ENCODE measurements at regions not wholly inside any gene's neighbourhood (a gene's known extent, or its start where the extent isn't known, plus 50 kb on each side); places are given as distances from the start of the nearest gene placed in this dataset.

- no peaks in the 10 kb centered on the region for H3K27me3 ChIP-seq
- no peaks in the 10 kb centered on the region for H3K36me3 ChIP-seq
- no peak overlapping the region for H3K27ac ChIP-seq
- no peaks in the 10 kb centered on the region for H3K4me1 ChIP-seq
- DNase-seq (ENCODE audit: low spot score in 2 of 2), result no peak
- no peak overlapping the region for H3K4me3 ChIP-seq
- intact Hi-C loops (cut with DNase I; ENCODE audit: low total_unique reads), result no loop called here
- H3K9me3 ChIP-seq, result no peaks in the 10 kb centered on the region
- TF ChIP-seq, protein P1, sequence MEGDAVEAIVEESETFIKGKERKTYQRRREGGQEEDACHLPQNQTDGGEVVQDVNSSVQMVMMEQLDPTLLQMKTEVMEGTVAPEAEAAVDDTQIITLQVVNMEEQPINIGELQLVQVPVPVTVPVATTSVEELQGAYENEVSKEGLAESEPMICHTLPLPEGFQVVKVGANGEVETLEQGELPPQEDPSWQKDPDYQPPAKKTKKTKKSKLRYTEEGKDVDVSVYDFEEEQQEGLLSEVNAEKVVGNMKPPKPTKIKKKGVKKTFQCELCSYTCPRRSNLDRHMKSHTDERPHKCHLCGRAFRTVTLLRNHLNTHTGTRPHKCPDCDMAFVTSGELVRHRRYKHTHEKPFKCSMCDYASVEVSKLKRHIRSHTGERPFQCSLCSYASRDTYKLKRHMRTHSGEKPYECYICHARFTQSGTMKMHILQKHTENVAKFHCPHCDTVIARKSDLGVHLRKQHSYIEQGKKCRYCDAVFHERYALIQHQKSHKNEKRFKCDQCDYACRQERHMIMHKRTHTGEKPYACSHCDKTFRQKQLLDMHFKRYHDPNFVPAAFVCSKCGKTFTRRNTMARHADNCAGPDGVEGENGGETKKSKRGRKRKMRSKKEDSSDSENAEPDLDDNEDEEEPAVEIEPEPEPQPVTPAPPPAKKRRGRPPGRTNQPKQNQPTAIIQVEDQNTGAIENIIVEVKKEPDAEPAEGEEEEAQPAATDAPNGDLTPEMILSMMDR (IDR thresholded peaks at IDR 0.05), result no peak
- TF ChIP-seq POLR2A (IDR thresholded peaks at IDR 0.05) (no peak), POLR2AphosphoS5 (IDR thresholded peaks at IDR 0.05) (no peak)
Measured at GRCh38 chr2:61715506-61715905, 138.4 kb downstream of the FAM161A start.

DNA sequence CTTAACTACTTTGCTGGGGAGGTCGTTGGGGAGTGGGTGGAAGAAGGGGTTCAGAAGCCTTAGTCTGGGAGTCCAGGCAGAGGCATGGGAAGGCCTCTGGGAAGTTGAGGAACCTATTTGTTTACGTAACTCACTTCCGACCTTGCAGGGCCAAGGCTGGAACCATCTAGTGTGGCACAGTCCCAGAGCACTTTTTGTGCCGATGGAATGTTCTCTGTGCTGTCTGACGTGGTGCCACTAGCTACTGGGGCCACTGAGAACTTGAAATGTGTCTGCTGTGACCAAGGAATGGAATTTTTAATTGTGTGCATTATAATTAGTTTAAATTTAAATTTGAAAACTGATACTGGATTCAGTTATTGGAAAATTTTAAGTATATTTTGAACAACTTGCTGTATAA lies 139.7 kb downstream of the FAM161A start:
- no peaks in the 10 kb centered on the region for H3K27me3 ChIP-seq
- TF ChIP-seq POLR2AphosphoS5 (IDR thresholded peaks at IDR 0.05), result no peak
- no peak for TF ChIP-seq POLR2A (IDR thresholded peaks at IDR 0.05)
- TF ChIP-seq, protein P1 (IDR thresholded peaks at IDR 0.05), result no peak
- H3K9me3 ChIP-seq, result no peaks in the 10 kb centered on the region
- intact Hi-C loops (cut with DNase I; ENCODE audit: low total_unique reads), result no loop called here
- no peak overlapping the region for H3K4me3 ChIP-seq
- no peak for DNase-seq (ENCODE audit: low spot score in 2 of 2)
- H3K36me3 ChIP-seq, result no peaks in the 10 kb centered on the region
- H3K27ac ChIP-seq, result no peak overlapping the region
- H3K4me1 ChIP-seq, result no peaks in the 10 kb centered on the region

DNA sequence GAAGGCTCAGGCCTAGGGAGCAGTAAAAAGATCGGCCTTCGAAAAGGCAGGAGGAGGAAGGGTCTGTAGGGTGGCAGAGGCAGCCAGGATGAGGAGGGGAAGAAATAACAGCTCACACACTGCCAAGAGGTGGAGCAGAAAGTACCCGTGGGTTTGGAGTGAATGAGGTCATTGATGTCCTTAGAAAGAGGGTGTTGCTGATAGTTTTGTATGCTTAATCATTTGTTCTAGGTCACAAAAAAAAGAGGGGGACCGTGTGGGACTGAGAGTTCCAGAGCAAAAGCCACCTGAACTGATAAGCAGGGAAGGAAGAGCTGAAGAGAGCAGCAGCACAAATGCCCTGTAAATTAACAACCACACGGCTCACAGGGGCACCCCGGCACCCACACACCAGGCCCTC lies 140.4 kb downstream of the FAM161A start:
- intact Hi-C loops (cut with DNase I; ENCODE audit: low total_unique reads), result no loop called here
- Histone ChIP-seq H3K36me3 (no peaks in the 10 kb centered on the region), H3K27ac (no peak overlapping the region), H3K4me3 (no peak overlapping the region), H3K27me3 (no peaks in the 10 kb centered on the region), H3K4me1 (no peaks in the 10 kb centered on the region), H3K9me3 (no peaks in the 10 kb centered on the region)
- no peak for DNase-seq (ENCODE audit: low spot score in 2 of 2)
- TF ChIP-seq POLR2AphosphoS5 (IDR thresholded peaks at IDR 0.05) (no peak), POLR2A (IDR thresholded peaks at IDR 0.05) (no peak)
- TF ChIP-seq, protein P1 (IDR thresholded peaks at IDR 0.05), result no peak

DNA sequence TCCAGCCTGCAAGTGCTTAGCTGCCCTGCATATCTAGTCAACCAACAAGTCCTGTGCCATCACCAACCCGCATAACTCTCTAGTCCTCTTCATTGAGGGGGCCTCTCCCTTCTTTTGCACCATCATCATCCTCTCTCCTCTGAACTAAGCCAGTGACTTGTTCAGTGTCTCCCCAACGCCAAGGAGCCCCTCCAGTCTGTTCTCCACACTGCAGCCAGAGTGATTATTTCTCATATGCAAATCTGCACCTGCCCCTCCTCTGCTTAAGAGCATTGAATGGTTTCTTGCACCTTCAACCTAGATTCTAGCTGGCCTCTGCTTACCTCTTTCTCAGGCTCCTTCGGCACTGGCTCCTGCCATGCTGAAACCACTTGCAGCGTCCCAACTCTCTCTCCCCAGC lies 141.8 kb downstream of the FAM161A start:
- TF ChIP-seq POLR2A (IDR thresholded peaks at IDR 0.05) (no peak), POLR2AphosphoS5 (IDR thresholded peaks at IDR 0.05) (no peak)
- TF ChIP-seq, protein P1 (IDR thresholded peaks at IDR 0.05), result no peak
- intact Hi-C loops (cut with DNase I; ENCODE audit: low total_unique reads), result no loop called here
- DNase-seq (ENCODE audit: low spot score in 2 of 2), result no peak
- no peak overlapping the region for H3K4me3 ChIP-seq
- no peak overlapping the region for H3K27ac ChIP-seq
- no peaks in the 10 kb centered on the region for H3K36me3 ChIP-seq
- no peaks in the 10 kb centered on the region for H3K27me3 ChIP-seq
- no peaks in the 10 kb centered on the region for H3K9me3 ChIP-seq
- H3K4me1 ChIP-seq, result no peaks in the 10 kb centered on the region

GRCh38 chr2:61710711-61711110 lies 143.1 kb downstream of the FAM161A start:
- no peak overlapping the region for H3K4me3 ChIP-seq
- DNase-seq (ENCODE audit: low spot score in 2 of 2), result no peak
- no peaks in the 10 kb centered on the region for H3K36me3 ChIP-seq
- H3K27ac ChIP-seq, result no peak overlapping the region
- H3K9me3 ChIP-seq, result no peaks in the 10 kb centered on the region
- TF ChIP-seq, protein P1 (IDR thresholded peaks at IDR 0.05), result no peak
- no peak for TF ChIP-seq POLR2A (IDR thresholded peaks at IDR 0.05)
- no peak for TF ChIP-seq POLR2AphosphoS5 (IDR thresholded peaks at IDR 0.05)
- intact Hi-C loops (cut with DNase I; ENCODE audit: low total_unique reads), result no loop called here
- no peaks in the 10 kb centered on the region for H3K4me1 ChIP-seq
- no peaks in the 10 kb centered on the region for H3K27me3 ChIP-seq

Data from breast epithelium (tissue), 4 donors.